ENCODE measurements at regions not wholly inside any gene's neighbourhood (a gene's known extent, or its start where the extent isn't known, plus 50 kb on each side); places are given as distances from the start of the nearest gene placed in this dataset.

- TF ChIP-seq REST (IDR thresholded peaks at IDR 0.05; ENCODE audit: insufficient read depth in 1 of 2, low read depth in 2 of 2, low read length in 1 of 2) = no peak
- TF ChIP-seq CTCF (IDR thresholded peaks at IDR 0.05) = no peak
- no peak for TF ChIP-seq TCF7L2 (IDR thresholded peaks at IDR 0.05; ENCODE audit: low read depth, low read length)
- TF ChIP-seq POLR2AphosphoS5 (IDR thresholded peaks at IDR 0.05; ENCODE audit: low read depth, low read length) = no peak
Measured at GRCh38 chr5:58351190-58351589, 108.7 kb downstream of the PLK2 start.

Measured in Panc1 (cell line).